Transverse colon (tissue), 4 donors: ENCODE measurements at regions not wholly inside any gene's neighbourhood (a gene's known extent, or its start where the extent isn't known, plus 50 kb on each side); places are given as distances from the start of the nearest gene placed in this dataset.

Experiments
- DNase-seq: peaks from one replicate; pipeline ENCODE4 v3.0.0-alpha.2; 2019
- H3K27ac ChIP-seq, 4 donors: fragments of 200-600 bp; sonication (generic); 2 replicates each; pipeline ENCODE4 v1.5.1; 2016 to 2018; ENCODE audit warnings: inconsistent platforms in 4 of 4
- H3K27me3 ChIP-seq: fragments of 200-600 bp; sonication (generic); 2 replicates; pipeline ENCODE4 v1.5.1; 2017; ENCODE audit warnings: inconsistent platforms
- H3K36me3 ChIP-seq, 4 donors: fragments of 200-600 bp; sonication (generic); 2 replicates each; pipeline ENCODE4 v1.5.1; 2017 to 2019; ENCODE audit warnings: inconsistent platforms in 4 of 4
- H3K4me1 ChIP-seq, 4 donors: fragments of 200-600 bp; sonication (generic); 2 replicates each; pipeline ENCODE4 v1.5.1; 2017 to 2020; ENCODE audit warnings: inconsistent platforms in 4 of 4
- H3K4me3 ChIP-seq, 4 donors: fragments of 200-600 bp; sonication (generic); 1 replicate in 1 of 4; 2 replicates in 3 of 4; pipeline versions ENCODE4 v1.5.1 to v1.6.1; 2017 to 2019; ENCODE audit warnings: inconsistent platforms in 4 of 4
- H3K9me3 ChIP-seq, 2 donors: fragments of 200-600 bp; sonication (generic); 2 replicates each; pipeline ENCODE4 v1.5.1; 2017 to 2019; ENCODE audit warnings: inconsistent platforms in 2 of 2
- CTCF ChIP-seq, 5 experiments: fragments of 200-600 bp in 3 of 5; fragments of 450-650 bp in 2 of 5; sonication (generic) in 3 of 5; IDR thresholded peaks; 1 replicate in 2 of 5; 2 replicates in 3 of 5; pipeline ENCODE4 v1.5.1; 2016 to 2017; ENCODE audit warnings: antibody characterized with exemption in 5 of 5, inconsistent platforms in 3 of 5, mild to moderate bottlenecking in 2 of 5, moderate library complexity in 1 of 5
- EP300 ChIP-seq: sonication (generic); formaldehyde crosslinking; IDR thresholded peaks from one replicate; pipeline ENCODE4 v1.6.1; 2017; ENCODE audit warnings: antibody characterized with exemption, low read depth
- POLR2A ChIP-seq: fragments of 450-650 bp; IDR thresholded peaks from one replicate; pipeline ENCODE4 v1.6.1; 2016; ENCODE audit warnings: antibody characterized with exemption, mild to moderate bottlenecking, moderate library complexity
- POLR2AphosphoS5 ChIP-seq, 3 donors: sonication (generic); formaldehyde crosslinking; IDR thresholded peaks; one replicate each; pipeline ENCODE4 v1.6.1; 2016; ENCODE audit warnings: antibody characterized with exemption in 3 of 3
- WGBS, 2 donors: methylation state at CpG; one replicate each; pipeline ENCODE4 v1.1.5; 2018; ENCODE audit warnings: low coverage in 1 of 2; 5-methylcytosine and 5-hydroxymethylcytosine counted together
- in situ Hi-C, 4 donors: fragments of 200-750 bp; cut with MboI; loops; one replicate each; pipeline versions ENCODE4 v1.15.0 to v1.15.1; 2017; ENCODE audit warnings: low sequenced_read_pairs in 3 of 4, low pct_ligation_motif_present in 1 of 4, low pct_unique_long_range_greater_than_20kb in 1 of 4
- intact Hi-C: fragments of 100-400 bp; cut with DNase I; formaldehyde crosslinking; loops from one replicate; pipeline ENCODE4 v1.15.1; 2023; ENCODE audit warnings: low total_unique reads

GRCh38 chr20:22288957-22289356 lies 295.4 kb downstream of the FOXA2 start:
- no peaks in the 10 kb centered on the region for H3K4me1 ChIP-seq
- 75% methylated on average over 2 to 7 of the region's 7 CpGs for WGBS, 2 donors

GRCh38 chr20:22288156-22288555 lies 296.2 kb downstream of the FOXA2 start:
- Histone ChIP-seq H3K27ac (no peak overlapping the region), H3K4me1 (no peaks in the 10 kb centered on the region), H3K27me3 (no peaks in the 10 kb centered on the region), H3K4me3 (no peak overlapping the region), H3K9me3 (no peaks in the 10 kb centered on the region), H3K36me3 (no peaks in the 10 kb centered on the region)
- DNase-seq = no peak
- WGBS, 2 donors = 79 to 83% methylated on average over 2 to 5 of the region's 5 CpGs
- intact Hi-C loops (no loop called here), in situ Hi-C loops (loop anchor here in 1 of 4 donors (25.0 kb wide), 1 partner anchor 101 kb away; no protein-coding TSS in a partner anchor)
- no peak for TF ChIP-seq CTCF (IDR thresholded peaks at IDR 0.05)
- no peak for TF ChIP-seq POLR2AphosphoS5 (IDR thresholded peaks at IDR 0.05)
- no peak for TF ChIP-seq EP300
- no peak for TF ChIP-seq POLR2A

More at GRCh38 chr20:22288957-22289356, 295.4 kb downstream of the FOXA2 start:
- H3K27me3 ChIP-seq = no peaks in the 10 kb centered on the region
- TF ChIP-seq EP300 (no peak), CTCF (IDR thresholded peaks at IDR 0.05) (no peak), POLR2A (no peak), POLR2AphosphoS5 (IDR thresholded peaks at IDR 0.05) (no peak)
- no peak overlapping the region for H3K4me3 ChIP-seq
- no peak overlapping the region for H3K27ac ChIP-seq
- H3K9me3 ChIP-seq = no peaks in the 10 kb centered on the region
- H3K36me3 ChIP-seq = no peaks in the 10 kb centered on the region
- DNase-seq = no peak
- intact Hi-C loops (no loop called here), in situ Hi-C loops (loop anchor here in 1 of 4 donors (25.0 kb wide), 1 partner anchor 102 kb away; no protein-coding TSS in a partner anchor)

GRCh38 chr20:22285555-22285954 lies 298.8 kb downstream of the FOXA2 start:
- Histone ChIP-seq H3K4me1 (no peaks in the 10 kb centered on the region), H3K9me3 (no peaks in the 10 kb centered on the region), H3K27ac (no peak overlapping the region), H3K36me3 (no peaks in the 10 kb centered on the region), H3K4me3 (no peak overlapping the region), H3K27me3 (no peaks in the 10 kb centered on the region)
- DNase-seq = no peak
- no peak for TF ChIP-seq POLR2AphosphoS5 (IDR thresholded peaks at IDR 0.05)
- no peak for TF ChIP-seq POLR2A
- WGBS, 2 donors = 35 to 60% methylated on average over 1 of the region's 1 CpG
- intact Hi-C loops = no loop called here
- in situ Hi-C loops = loop anchor here in 1 of 4 donors (25.0 kb wide), 1 partner anchor 98 kb away; no protein-coding TSS in a partner anchor

GRCh38 chr20:22282696-22283095 lies 301.7 kb downstream of the FOXA2 start:
- Histone ChIP-seq H3K9me3 (no peaks in the 10 kb centered on the region), H3K27me3 (no peaks in the 10 kb centered on the region), H3K36me3 (no peaks in the 10 kb centered on the region), H3K4me3 (no peak overlapping the region), H3K27ac (no peak overlapping the region), H3K4me1 (no peaks in the 10 kb centered on the region)
- no peak for DNase-seq
- in situ Hi-C loops (loop anchor here in 1 of 4 donors (25.0 kb wide), 1 partner anchor 95 kb away; no protein-coding TSS in a partner anchor), intact Hi-C loops (no loop called here)
- no peak for TF ChIP-seq POLR2A
- TF ChIP-seq CTCF (IDR thresholded peaks at IDR 0.05) = no peak
- no peak for TF ChIP-seq POLR2AphosphoS5 (IDR thresholded peaks at IDR 0.05)
- TF ChIP-seq EP300 = no peak
- 83 to 85% methylated on average over 2 to 3 of the region's 3 CpGs for WGBS, 2 donors

GRCh38 chr20:22274330-22274729 lies 310.0 kb downstream of the FOXA2 start:
- intact Hi-C loops = no loop called here
- no peaks in the 10 kb centered on the region for H3K36me3 ChIP-seq
- no peak for DNase-seq
- no peak overlapping the region for H3K4me3 ChIP-seq
- H3K9me3 ChIP-seq = no peaks in the 10 kb centered on the region
- in situ Hi-C loops = no loop called here
- H3K27me3 ChIP-seq = no peaks in the 10 kb centered on the region
- TF ChIP-seq POLR2AphosphoS5 (IDR thresholded peaks at IDR 0.05) (no peak), POLR2A (no peak), CTCF (IDR thresholded peaks at IDR 0.05) (no peak), EP300 (no peak)
- WGBS, 2 donors = 70 to 73% methylated on average over 4 of the region's 4 CpGs
- no peak overlapping the region for H3K27ac ChIP-seq
- H3K4me1 ChIP-seq = no peaks in the 10 kb centered on the region
